CD4-positive, alpha-beta T cell treated with Interleukin-2 at 100 ng/mL for 4 hours (primary cell): ENCODE measurements at regions not wholly inside any gene's neighbourhood (a gene's known extent, or its start where the extent isn't known, plus 50 kb on each side); places are given as distances from the start of the nearest gene placed in this dataset.
"Not testable (repeated sequence)": the region's sequence is repeated elsewhere in the genome, so short reads cannot be mapped to it uniquely, and the experiment has no call there.

Experiments
- DNase-seq: peaks from one replicate; pipeline ENCODE4 v3.0.0-alpha.2; 2020; ENCODE audit warnings: low spot score

DNA sequence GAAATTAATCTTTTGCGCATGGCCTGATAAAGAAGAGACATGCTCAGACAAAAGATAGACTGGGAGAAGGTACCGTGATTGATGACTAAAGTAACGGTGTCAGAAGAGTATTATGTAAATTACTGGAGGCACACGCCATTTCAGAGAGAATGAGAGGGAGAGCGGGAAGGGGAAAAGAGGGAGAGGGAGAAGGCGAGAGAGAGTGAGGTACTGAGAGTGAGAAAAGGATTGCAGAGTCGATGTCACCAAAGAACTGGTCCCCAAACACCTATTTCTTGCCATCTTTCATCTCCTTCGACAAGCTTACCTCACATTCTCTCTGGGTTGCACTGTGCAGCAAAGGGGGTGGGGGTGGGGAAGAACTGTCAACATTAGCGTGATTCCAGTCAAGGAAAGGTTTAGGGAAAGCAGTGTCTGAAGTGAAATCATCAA lies 673.7 kb downstream of the BCL11A start:
- no peak for DNase-seq

DNA sequence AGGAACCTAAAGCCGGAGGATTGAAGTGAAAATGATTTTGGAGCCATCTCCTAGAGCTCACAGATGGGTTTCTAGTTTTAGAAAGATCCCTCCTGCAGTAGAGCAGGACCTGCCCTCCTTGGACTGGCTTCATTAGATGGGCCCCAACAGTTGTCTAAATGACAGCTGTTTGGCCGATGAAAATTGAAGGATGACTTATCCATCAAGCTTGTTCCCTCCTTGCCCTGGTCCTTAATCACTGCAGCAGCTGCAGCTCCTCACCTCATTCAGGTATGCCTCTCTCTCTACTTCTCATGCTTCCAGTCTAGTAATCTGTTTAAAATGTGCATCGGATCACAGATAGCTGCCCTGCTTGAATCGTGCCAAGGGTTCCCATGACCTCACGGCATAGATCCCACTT lies 677.6 kb downstream of the BCL11A start:
- DNase-seq, result no peak

DNA sequence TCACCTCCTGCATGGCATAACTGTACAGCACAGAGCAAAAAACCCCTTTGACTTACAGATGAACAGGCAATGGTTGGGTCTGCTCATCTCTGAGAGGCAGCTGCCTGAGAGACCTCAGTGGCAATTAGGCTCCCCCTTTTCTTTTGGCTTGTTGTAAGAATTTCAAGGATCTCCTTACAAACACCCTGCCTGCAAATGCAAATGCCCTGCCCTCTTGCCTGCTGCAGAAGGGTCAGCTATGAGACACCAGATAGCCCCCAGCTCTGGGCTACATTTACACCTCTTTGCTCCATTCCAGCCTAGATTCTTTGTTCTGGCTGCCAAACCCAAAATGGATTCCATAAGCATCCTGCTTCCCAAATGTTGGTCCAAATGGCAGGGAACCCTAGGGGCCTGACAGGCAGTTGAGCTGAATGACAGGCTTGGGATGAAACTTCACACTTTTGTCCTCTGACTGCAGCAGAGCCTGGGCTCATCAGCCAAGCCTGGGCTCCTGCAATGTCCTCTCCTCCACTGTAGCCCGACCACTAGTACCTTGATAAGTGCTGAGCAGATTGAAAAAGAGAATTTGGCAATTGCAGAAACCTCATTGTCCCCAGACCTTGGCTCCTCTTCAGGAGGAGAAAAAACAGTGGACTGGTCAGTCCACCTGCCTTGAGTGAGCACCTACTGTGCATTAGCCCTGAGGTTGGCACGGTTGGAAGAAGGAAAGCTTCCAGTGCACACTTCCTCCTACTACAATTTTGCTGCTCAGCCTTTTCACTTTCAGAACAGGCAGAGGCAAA lies 678.3 kb downstream of the BCL11A start:
- DNase-seq, result no peak

DNA sequence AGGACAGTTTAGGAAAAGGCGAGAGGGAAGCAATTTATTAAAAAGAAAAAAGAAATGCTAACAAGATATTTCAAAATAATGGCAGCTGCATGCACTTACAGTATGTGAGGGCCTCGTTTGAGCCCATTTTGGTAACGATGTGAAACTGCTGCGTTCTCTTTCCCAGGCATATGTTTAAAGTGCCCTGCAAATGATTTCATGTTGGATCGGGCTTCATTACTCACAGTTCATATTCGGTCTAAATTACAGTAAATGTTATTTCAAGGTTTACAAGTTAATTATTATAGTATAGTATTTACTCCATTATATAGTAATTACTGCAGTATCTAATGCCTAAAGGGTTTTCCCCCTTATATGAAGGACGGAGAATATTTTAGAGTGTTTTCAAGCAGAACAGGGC lies 679.1 kb downstream of the BCL11A start:
- DNase-seq, result no peak

DNA sequence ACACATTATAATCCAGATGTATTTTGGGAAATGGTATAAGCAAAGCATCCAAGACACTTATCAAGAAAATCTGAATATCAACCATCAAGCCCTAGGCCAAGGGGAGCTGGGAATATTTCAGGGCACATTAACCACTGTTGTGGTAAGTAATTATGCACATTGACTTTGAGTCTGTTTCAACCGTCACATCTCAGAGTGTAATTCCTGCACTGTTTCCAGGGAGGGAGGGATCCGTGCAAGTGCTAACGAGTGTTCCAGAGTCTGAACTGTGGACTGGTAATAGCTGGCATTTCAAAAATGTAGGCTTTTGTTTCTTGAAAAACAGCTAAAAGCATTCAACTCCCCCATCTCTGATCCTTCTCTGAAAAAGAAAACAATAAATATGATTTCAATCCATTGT lies 681.6 kb downstream of the BCL11A start:
- no peak for DNase-seq

DNA sequence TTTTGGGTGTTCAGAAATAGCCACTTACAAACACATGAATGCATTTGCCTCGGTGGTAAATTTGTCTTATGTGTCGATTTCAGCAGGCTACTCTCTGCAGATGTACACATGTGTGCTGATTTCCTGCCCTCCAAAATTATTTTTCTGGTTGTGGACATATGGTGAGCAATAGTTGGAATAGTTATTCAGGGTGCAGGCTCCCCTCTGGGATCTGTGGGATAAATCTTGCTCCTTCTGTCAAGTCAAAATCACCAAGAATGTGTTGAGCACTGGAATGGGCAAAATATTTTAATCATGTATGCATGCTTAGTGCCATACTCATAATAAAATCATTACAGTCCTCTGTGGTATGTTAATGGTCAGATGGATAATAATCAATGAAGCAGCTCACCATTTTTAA lies 684.5 kb downstream of the BCL11A start:
- DNase-seq, result no peak

DNA sequence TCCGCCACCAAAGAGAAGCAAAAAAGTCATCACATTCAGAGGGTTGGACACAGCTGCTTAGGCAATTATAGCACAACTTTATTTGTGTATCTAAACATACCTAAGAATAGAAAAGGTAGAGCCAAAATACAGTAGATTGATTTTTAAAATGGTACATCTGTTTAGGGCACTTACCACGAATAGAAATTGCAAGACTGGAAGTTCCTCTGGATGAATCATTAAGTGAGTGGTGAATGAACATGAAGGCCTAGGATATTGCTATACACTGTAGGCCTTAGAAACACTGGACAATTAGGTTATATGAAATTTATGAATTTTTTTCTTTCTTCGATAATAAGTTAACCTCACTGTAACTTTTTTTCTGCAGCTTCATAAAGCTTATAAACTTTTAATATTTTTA lies 687.0 kb downstream of the BCL11A start:
- no peak for DNase-seq

DNA sequence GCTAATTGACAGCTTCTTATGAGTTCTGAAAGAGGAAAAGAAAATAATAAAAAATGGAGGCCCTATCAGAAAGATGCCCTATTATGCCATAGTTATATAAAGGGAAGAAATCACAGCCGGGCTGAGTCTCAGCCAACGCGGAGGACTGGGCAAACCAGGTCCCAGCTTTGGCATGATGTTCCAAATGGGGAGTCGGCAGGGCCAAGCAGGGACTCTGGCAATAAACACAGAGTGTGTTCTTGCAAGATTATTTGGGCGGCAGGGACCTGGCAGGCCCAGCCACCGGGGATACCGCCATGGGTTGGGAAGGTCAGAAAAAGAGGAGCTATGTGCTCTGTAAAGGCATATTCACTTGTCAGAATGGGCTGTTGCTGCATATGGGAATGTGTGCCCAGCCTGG lies 694.9 kb downstream of the BCL11A start:
- DNase-seq, result no peak

DNA sequence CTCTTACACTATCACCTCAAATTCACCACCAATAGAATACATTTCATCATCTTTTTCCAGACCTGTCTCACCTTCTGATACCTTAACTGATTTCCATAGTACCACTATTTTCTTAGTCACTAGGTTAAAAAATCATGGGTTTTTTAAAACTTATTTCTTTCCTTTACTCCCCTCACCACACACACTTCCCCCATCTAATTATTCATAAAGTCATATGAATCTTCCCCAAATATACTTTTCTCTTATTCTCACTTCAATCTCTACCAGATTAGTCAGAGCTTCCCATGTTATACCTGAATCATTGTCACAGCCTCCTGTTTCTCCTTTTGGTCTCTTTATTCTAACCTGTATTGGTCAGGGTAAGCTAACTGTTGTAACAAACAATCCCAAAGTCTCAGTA lies 696.3 kb downstream of the BCL11A start:
- DNase-seq, result no peak

DNA sequence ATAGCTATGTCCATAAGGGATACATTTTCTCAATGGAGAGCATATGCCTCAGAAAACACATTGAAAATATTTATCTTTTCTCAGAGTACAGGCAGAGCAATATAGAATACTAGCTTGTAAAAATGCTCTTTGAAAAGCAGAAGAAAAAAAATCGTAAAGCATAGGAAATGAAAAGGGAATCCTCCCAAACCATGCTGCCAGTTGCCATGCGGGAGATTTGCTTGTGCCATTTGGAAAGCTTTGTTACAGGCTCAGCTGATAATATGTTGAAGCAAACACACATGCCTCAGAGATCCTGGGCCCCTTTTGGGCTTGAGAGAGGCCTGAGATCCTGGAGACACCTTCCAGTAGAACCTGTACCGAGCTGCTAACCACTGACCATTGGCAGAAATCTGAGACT lies 697.1 kb downstream of the BCL11A start:
- no peak for DNase-seq

DNA sequence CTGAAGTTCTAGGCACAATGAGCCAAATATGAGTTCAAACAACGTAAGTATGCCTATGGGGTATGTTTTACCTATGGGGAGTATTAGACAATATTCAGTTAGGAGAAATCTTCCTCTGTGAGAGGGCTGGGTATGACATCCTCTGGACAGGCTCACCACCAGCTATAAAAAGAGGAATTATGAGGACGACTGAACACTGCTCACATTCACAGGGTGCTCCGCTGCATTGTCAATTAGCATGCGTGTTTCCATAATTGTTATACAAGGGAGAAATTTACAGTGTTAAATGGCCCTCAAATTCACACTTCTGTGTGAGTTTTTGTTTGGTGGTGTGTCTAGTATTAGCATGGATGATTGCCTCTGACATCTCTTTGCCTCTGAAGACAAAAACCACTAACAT lies 700.4 kb downstream of the BCL11A start:
- DNase-seq, result no peak

DNA sequence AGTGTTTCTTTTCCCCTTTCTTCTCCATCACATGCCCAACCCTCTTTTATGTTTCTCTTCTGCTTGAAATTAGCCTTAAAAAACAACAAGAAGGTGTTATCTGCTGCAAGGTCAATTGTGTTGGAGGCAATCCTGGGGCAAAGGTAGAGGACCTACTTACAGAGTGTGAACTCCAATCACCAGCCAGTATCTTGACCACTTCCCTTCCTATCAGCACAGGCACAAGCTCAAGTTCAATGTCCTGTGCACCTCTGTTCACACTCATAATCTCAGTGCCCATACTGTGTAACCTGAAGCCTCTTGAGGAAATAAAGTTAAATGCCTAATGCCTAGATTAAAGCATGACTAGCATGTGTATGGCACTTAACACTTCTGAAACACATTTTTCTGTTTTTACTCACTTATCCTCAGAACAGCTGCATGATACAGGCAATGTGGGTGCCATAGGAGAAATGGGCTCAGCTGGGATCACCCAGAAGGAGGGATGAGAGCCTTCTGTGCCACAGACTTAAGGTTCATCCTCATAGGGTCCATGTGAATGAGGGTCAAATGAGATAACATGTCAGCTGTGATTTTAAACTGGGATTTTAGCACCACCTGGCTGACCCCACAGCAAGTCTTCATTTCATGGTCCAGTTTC lies 701.5 kb downstream of the BCL11A start:
- no peak for DNase-seq

DNA sequence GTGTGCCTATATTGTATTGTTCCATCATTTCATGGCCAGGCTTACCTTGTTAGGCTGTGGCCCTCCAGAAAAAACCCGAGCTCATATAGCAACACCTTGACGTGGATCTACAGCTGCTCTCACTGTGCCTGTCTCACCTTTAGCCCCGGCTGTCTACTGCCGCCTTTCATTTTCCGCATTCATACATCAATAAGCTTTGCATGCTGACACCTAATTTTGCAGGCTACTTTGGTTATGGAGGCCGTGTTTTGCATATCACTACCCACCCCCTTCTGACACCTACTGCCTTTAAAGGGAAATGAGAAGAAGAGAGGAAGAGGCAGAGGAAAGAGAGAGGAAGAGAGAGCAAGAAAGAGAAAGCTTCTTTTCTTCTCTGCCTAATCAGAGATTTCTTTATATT lies 702.9 kb downstream of the BCL11A start:
- no peak for DNase-seq

DNA sequence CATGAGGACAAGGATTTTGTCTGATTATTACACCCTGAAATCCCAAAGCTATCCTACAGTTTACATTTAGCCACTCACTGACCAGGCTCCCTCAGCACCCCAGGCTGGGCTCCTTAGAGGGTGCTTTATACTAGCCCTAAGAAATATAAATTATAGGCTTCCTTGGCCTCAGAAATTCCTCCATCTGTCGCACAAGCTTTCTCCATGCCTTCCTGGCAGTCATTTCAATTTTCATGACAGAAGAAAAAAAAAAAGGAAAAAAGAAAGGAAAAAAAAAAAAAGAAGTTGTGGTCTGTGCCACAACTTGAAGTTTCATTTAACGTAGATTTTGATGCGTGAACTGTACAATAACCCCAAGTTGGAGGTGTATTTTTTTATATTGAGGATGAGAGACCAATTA lies 719.5 kb downstream of the BCL11A start:
- DNase-seq, result no peak

DNA sequence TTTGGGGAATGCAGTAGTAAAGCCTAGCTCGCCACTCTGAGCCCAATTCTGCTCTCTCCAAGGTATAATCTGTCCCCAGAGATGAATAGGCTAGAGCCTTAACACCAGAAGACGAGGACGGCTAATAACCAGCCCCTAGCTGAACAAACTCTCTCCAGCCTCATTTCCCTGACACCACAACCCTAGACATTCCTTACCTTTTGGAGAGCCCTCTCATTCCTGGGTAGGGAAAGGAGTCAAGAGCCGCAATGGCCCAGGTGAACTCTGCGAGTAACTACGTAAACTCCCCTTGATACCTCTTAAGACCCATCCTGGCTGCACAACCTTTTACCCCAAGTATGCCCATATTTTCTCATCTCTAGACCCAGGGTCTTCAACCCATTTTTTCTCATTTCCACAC lies 722.9 kb downstream of the BCL11A start:
- DNase-seq, result no peak

DNA sequence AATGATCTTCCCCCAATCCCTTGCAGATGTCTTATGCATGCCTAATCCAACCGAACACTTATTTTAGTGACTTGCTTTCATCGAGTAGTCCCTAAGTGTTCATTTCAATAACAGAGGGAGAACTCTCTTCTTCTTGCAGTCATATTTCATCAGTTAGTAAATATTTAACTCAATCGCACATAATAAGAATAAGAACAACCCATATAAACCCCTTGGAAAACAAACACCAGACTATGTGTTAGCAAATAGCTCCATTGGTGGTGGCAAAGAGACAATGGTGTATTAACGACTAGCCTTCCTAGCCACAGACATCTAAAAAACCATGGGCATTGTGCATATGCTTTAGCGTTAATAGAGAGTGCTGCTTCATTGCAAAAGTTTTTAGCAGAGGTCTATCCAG lies 725.8 kb downstream of the BCL11A start:
- DNase-seq, result no peak

DNA sequence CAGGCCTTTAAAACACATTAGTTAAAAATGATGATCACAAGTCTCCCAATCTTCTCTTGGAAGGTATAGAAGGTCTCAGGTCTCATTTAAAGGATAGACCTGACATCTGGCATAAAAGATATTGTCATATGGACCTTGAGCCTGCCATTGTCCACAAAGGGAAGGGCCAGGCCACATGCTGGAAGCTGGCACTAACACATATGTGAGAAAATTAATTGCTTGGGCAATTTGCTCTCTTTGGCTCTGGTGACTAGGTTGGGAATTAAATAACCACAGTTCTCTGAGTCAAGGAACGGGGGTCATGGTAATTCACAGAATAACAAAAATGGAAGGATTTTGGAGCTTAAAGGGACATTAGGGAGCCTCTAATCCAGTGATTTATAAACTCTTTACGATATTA lies 727.3 kb downstream of the BCL11A start:
- DNase-seq, result no peak

DNA sequence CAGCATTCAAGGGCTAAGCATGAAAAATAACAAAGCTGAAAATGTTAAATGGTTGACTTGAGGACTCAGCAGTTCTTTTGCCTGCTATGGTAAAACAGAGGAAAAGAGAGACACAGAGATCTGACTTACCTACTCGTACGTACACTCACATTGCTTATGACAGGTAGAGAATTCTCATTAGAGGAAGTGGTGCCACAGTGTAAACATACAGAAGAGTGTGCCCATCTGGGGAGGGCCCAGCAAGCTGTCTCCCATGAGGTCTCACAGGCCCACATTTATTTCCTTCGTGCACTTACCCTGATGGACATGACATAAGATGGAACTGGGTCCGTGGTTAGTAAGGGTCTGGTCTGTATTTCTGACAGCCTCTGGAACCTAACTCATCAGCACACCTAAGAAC lies 729.1 kb downstream of the BCL11A start:
- no peak for DNase-seq

DNA sequence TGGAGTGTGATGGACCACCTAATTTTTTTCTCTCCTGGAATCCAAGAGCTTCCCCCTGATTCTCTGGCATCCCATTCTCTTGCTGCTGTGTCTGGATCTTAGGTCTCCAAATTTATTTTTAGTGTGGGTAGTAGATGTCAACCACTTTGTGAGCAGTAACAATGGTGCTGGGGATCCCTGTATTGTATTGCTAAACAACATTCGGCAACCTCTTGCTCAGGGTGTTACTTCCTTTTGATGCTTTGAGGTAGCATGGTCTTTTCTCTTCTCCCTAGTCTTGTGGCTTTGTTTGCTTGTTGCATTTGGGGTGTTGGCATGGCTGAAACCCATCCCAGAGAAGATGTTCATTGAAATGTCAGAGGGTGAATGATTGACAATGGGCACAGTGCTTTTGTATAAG lies 737.4 kb downstream of the BCL11A start:
- no peak for DNase-seq

DNA sequence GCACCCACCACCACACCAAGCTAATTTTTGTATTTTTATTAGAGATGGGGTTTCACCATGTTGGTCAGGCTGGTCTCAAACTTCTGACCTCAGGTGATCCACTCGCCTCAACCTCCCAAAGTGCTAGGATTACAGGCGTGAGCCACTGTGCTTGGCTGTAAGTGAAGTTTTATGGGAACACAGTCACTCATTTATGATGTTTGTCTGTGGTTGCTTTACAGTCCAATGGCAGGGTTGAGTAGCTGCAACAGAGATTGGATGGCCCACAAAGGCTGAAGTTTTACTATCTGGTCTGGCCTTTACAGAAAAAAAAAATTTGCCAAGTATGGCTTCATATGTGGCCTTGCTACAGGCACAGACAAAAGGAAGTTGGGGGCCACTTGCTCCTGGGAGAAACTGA lies 743.2 kb downstream of the BCL11A start:
- DNase-seq, result not testable (repeated sequence)

DNA sequence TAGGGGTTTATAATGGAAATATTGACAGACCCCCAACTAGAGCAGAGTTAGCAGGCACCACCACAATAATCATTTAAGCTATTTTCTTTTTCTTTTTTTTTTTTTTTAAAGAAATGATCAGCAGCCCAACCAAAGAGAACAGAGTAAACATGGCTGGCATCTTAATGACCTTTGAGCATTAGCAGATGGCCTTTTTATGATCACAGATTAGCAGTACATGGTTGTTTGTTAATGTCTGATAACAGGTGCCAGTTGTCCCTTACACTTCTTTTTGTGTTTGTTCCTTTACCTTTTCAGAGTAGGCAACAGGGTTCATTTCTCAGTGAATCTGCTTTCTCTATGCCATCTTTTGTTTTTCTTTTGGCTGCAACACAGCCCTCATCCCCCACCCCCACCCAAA lies 747.0 kb downstream of the BCL11A start:
- no peak for DNase-seq

DNA sequence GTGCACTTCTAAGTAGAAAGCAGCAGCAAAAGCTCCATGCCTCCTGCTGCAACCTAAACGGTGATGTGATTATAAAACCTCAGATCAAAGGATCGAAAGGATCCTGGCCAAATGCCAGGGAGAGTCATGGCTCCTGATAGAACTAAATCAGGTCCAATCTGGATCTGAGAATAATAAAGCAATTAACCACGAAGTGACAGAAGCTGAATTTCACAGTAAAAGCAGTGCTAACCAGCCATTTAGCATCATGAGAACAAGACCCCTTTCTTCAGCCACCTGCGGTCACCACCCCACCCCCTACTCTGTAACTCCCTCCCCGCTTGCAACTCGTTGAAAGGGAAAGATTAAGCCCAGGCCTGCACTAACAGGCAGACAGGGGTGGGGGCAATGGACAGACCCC lies 748.7 kb downstream of the BCL11A start:
- no peak for DNase-seq

DNA sequence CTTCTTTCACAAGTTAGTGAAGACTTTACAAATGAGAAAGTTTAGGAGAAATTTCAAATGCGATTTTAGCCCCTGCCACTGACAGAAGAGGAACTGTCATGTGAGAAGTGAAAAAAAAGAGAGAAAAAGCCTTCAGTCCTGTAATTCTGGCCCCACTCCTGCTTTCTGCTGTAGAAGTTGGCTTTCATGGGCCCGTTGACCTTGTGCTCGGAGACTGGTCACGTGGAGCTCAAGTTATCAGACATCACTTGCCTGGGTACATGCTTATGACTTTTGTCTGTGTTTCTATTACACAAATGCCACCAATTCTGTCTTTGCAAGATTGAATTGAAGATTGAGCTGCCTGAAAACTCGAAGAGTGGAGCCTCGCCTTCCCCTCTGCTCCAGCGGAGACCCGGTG lies 749.9 kb downstream of the BCL11A start:
- no peak for DNase-seq

DNA sequence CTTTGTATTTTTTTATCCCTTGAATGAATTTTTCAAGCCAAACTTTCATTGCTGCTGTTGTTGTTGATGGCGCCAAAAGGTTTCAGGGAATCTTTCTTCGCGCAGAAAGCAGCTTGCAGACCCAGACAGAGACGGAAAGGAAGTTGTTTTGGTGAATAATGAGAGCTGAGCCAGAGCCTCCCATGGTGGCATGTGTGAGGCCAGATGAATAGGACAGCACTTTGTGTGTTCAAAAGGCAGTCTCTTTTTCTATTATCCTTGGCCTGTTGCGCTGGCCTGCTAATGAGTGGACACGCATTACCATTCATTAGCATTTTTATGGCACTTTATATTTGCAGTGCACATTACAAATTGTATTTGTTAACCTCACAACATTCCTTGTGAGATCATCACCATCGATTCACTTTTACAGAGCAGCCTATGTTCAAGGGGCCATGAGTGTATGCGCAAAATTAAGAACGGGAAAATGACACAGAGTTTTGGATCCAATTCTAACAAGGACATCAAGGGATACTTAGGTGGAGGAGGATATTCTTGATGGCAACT lies 754.7 kb downstream of the BCL11A start:
- DNase-seq, result no peak
